ENCODE measurements at regions not wholly inside any gene's neighbourhood (a gene's known extent, or its start where the extent isn't known, plus 50 kb on each side); places are given as distances from the start of the nearest gene placed in this dataset.

- no peak overlapping the region for H3K4me3 Mint-ChIP-seq
- no CpG with 5 or more reads among the region's 2 CpGs for WGBS (ENCODE audit: insufficient coverage)
- no peaks in the 10 kb centered on the region for H3K36me3 Mint-ChIP-seq
- Histone ChIP-seq H3K27me3 (replicated peaks in 1 of 2; ENCODE audit: control insufficient read depth in 2 of 2, extremely low read depth in 1 of 2, insufficient read depth in 2 of 2, low read length in 1 of 2) (no peaks in the 10 kb centered on the region), H3K4me1 (ENCODE audit: control insufficient read depth in 1 of 2, extremely low read depth in 1 of 2, insufficient read depth in 2 of 2, low read length in 2 of 2) (no peaks in the 10 kb centered on the region), H3K9me3 (no peaks in the 10 kb centered on the region), H3K27ac (ENCODE audit: low read length) (no peak overlapping the region), H3K36me3 (ENCODE audit: control insufficient read depth in 2 of 2, extremely low read depth in 1 of 2, insufficient read depth in 1 of 2, low read length in 1 of 2) (no peaks in the 10 kb centered on the region), H3K4me3 (ENCODE audit: control insufficient read depth in 1 of 2, extremely low read depth in 1 of 2, low read length in 1 of 2) (no peak overlapping the region)
- H3K27me3 Mint-ChIP-seq = no peaks in the 10 kb centered on the region
- peaks cover 0 to 5% (median 5%) of the 10 kb centered on the region in 3 donors for H3K9me3 Mint-ChIP-seq
- no peaks in the 10 kb centered on the region for H3K4me1 Mint-ChIP-seq
- CTCF ChIA-PET = no interaction called here
- DNase-seq (no peak), ATAC-seq (replicated peaks in 1 of 4) (no peak)
- no peak overlapping the region for H3K27ac Mint-ChIP-seq
- POLR2A ChIA-PET = no interaction called here
Measured at GRCh38 chr3:99344216-99344615, 294.2 kb upstream of the COL8A1 start.

DNA sequence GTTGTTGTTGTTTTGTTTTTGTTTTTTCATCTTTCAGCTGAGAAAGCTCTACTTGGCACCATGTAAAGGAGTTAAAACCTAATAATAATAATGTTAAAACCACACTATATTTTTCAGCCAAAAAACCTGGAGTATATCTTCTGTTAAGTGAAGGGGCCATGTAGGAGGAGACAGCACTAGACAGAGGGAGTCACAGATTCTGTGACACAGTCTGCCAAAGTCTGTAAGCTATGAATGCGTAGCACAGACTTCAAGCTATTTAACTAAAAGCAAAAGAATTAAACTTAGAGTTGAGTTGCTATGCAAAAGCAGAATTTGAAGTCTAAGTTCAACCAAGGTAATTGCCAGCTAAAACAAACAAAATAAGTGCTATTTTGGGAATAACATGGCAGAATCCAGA is 296.0 kb upstream of the COL8A1 start:
- no CpG with 5 or more reads among the region's 1 CpG for WGBS (ENCODE audit: insufficient coverage)
- Mint-ChIP-seq H3K27ac (no peak overlapping the region), H3K4me3 (no peak overlapping the region), H3K9me3 (peaks cover 0 to 5% (median 5%) of the 10 kb centered on the region in 3 donors), H3K4me1 (no peaks in the 10 kb centered on the region), H3K27me3 (no peaks in the 10 kb centered on the region), H3K36me3 (no peaks in the 10 kb centered on the region)
- no peak overlapping the region for H3K4me3 ChIP-seq (ENCODE audit: control insufficient read depth in 1 of 2, extremely low read depth in 1 of 2, low read length in 1 of 2)
- ATAC-seq (replicated peaks in 1 of 4) (no peak), DNase-seq (no peak)
- H3K27me3 ChIP-seq (replicated peaks in 1 of 2; ENCODE audit: control insufficient read depth in 2 of 2, extremely low read depth in 1 of 2, insufficient read depth in 2 of 2, low read length in 1 of 2) = no peaks in the 10 kb centered on the region
- ChIA-PET POLR2A (no interaction called here), CTCF (no interaction called here)
- H3K9me3 ChIP-seq = no peaks in the 10 kb centered on the region
- H3K4me1 ChIP-seq (ENCODE audit: control insufficient read depth in 1 of 2, extremely low read depth in 1 of 2, insufficient read depth in 2 of 2, low read length in 2 of 2) = no peaks in the 10 kb centered on the region
- H3K36me3 ChIP-seq (ENCODE audit: control insufficient read depth in 2 of 2, extremely low read depth in 1 of 2, insufficient read depth in 1 of 2, low read length in 1 of 2) = no peaks in the 10 kb centered on the region
- no peak overlapping the region for H3K27ac ChIP-seq (ENCODE audit: low read length)

- H3K27me3 ChIP-seq (replicated peaks in 1 of 2; ENCODE audit: control insufficient read depth in 2 of 2, extremely low read depth in 1 of 2, insufficient read depth in 2 of 2, low read length in 1 of 2) = no peaks in the 10 kb centered on the region
- no CpG with 5 or more reads among the region's 4 CpGs for WGBS (ENCODE audit: insufficient coverage)
- ChIA-PET CTCF (no interaction called here), POLR2A (no interaction called here)
- Mint-ChIP-seq H3K27ac (no peak overlapping the region), H3K36me3 (no peaks in the 10 kb centered on the region), H3K9me3 (peaks cover 5% of the 10 kb centered on the region in 3 donors), H3K4me1 (no peaks in the 10 kb centered on the region), H3K27me3 (no peaks in the 10 kb centered on the region), H3K4me3 (no peak overlapping the region)
- no peak overlapping the region for H3K4me3 ChIP-seq (ENCODE audit: control insufficient read depth in 1 of 2, extremely low read depth in 1 of 2, low read length in 1 of 2)
- H3K27ac ChIP-seq (ENCODE audit: low read length) = no peak overlapping the region
- DNase-seq = no peak
- H3K36me3 ChIP-seq (ENCODE audit: control insufficient read depth in 2 of 2, extremely low read depth in 1 of 2, insufficient read depth in 1 of 2, low read length in 1 of 2) = no peaks in the 10 kb centered on the region
- no peak for ATAC-seq (replicated peaks in 1 of 4)
- no peaks in the 10 kb centered on the region for H3K4me1 ChIP-seq (ENCODE audit: control insufficient read depth in 1 of 2, extremely low read depth in 1 of 2, insufficient read depth in 2 of 2, low read length in 2 of 2)
- H3K9me3 ChIP-seq = no peaks in the 10 kb centered on the region
Measured at GRCh38 chr3:99339222-99339621, 299.2 kb upstream of the COL8A1 start.

DNA sequence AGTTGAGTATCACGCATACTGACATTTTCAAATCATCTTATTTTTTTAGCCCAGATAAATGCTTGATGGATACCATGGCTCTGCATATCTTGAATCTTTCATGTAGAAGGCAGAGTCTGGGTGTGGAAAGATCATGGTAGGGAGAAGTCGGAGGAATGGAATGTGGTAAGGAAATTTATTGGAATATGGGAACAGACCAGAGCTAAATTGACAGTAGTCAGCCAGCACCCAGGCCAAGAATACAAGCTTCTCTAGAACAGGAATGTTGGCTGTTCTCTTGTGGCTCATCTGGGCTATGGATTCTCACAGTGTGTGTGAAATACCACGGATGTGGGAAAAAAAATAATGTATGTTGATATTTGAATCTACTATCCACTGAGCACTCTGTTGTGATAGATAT is 305.7 kb upstream of the COL8A1 start:
- no peaks in the 10 kb centered on the region for H3K36me3 ChIP-seq (ENCODE audit: control insufficient read depth in 2 of 2, extremely low read depth in 1 of 2, insufficient read depth in 1 of 2, low read length in 1 of 2)
- CTCF ChIA-PET = no interaction called here
- H3K27ac Mint-ChIP-seq = no peak overlapping the region

DNA sequence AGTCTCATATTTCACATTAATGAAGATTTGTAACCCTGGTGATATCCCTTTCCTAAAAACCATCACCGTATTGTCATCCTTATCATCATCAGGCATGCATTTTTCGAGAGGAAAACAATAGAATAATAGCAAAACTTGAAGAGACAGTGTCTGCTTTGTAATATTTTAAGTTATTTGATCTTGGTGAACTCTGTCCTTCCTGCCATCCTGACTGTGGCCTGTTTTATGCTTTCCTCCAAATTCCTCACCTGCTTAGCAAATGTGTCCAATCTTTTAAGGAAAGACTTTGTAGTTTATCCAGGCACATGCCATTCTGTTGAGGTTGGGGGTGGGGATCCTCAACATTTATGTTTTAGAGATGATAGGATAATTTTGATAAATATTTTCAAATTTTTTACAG is 306.1 kb upstream of the COL8A1 start:
- no peaks in the 10 kb centered on the region for H3K27me3 ChIP-seq (replicated peaks in 1 of 2; ENCODE audit: control insufficient read depth in 2 of 2, extremely low read depth in 1 of 2, insufficient read depth in 2 of 2, low read length in 1 of 2)
- no peaks in the 10 kb centered on the region for H3K9me3 ChIP-seq
- no peak for DNase-seq
- ChIA-PET CTCF (no interaction called here), POLR2A (no interaction called here)
- Mint-ChIP-seq H3K4me3 (no peak overlapping the region), H3K27me3 (no peaks in the 10 kb centered on the region), H3K27ac (no peak overlapping the region), H3K9me3 (peaks cover 0 to 5% (median 1%) of the 10 kb centered on the region in 3 donors), H3K4me1 (no peaks in the 10 kb centered on the region), H3K36me3 (no peaks in the 10 kb centered on the region)
- no CpG with 5 or more reads among the region's 2 CpGs for WGBS (ENCODE audit: insufficient coverage)
- H3K36me3 ChIP-seq (ENCODE audit: control insufficient read depth in 2 of 2, extremely low read depth in 1 of 2, insufficient read depth in 1 of 2, low read length in 1 of 2) = no peaks in the 10 kb centered on the region
- no peak for ATAC-seq (replicated peaks in 1 of 4)
- H3K27ac ChIP-seq (ENCODE audit: low read length) = no peak overlapping the region
- H3K4me1 ChIP-seq (ENCODE audit: control insufficient read depth in 1 of 2, extremely low read depth in 1 of 2, insufficient read depth in 2 of 2, low read length in 2 of 2) = no peaks in the 10 kb centered on the region
- no peak overlapping the region for H3K4me3 ChIP-seq (ENCODE audit: control insufficient read depth in 1 of 2, extremely low read depth in 1 of 2, low read length in 1 of 2)

More for the DNA sequence above, 305.7 kb upstream of the COL8A1 start:
- H3K27me3 Mint-ChIP-seq = no peaks in the 10 kb centered on the region
- H3K27me3 ChIP-seq (replicated peaks in 1 of 2; ENCODE audit: control insufficient read depth in 2 of 2, extremely low read depth in 1 of 2, insufficient read depth in 2 of 2, low read length in 1 of 2) = no peaks in the 10 kb centered on the region
- H3K9me3 ChIP-seq = no peaks in the 10 kb centered on the region
- no peaks in the 10 kb centered on the region for H3K4me1 Mint-ChIP-seq
- no peak for ATAC-seq (replicated peaks in 1 of 4)
- no peak overlapping the region for H3K4me3 Mint-ChIP-seq
- POLR2A ChIA-PET = no interaction called here
- no peak overlapping the region for H3K4me3 ChIP-seq (ENCODE audit: control insufficient read depth in 1 of 2, extremely low read depth in 1 of 2, low read length in 1 of 2)
- peaks cover 0 to 5% (median 0%) of the 10 kb centered on the region in 3 donors for H3K9me3 Mint-ChIP-seq
- no peak for DNase-seq
- no peak overlapping the region for H3K27ac ChIP-seq (ENCODE audit: low read length)
- H3K4me1 ChIP-seq (ENCODE audit: control insufficient read depth in 1 of 2, extremely low read depth in 1 of 2, insufficient read depth in 2 of 2, low read length in 2 of 2) = no peaks in the 10 kb centered on the region
- H3K36me3 Mint-ChIP-seq = no peaks in the 10 kb centered on the region
- 78% methylated on average over 1 of the region's 3 CpGs for WGBS (ENCODE audit: insufficient coverage)

- peaks cover 0 to 6% (median 4%) of the 10 kb centered on the region in 3 donors for H3K9me3 Mint-ChIP-seq
- ATAC-seq (replicated peaks in 1 of 4) (no peak), DNase-seq (no peak)
- H3K27ac Mint-ChIP-seq = no peak overlapping the region
- H3K4me3 Mint-ChIP-seq = no peak overlapping the region
- WGBS (ENCODE audit: insufficient coverage) = no CpG with 5 or more reads among the region's 1 CpG
- no peaks in the 10 kb centered on the region for H3K27me3 ChIP-seq (replicated peaks in 1 of 2; ENCODE audit: control insufficient read depth in 2 of 2, extremely low read depth in 1 of 2, insufficient read depth in 2 of 2, low read length in 1 of 2)
- H3K36me3 Mint-ChIP-seq = no peaks in the 10 kb centered on the region
- no peaks in the 10 kb centered on the region for H3K27me3 Mint-ChIP-seq
- H3K4me3 ChIP-seq (ENCODE audit: control insufficient read depth in 1 of 2, extremely low read depth in 1 of 2, low read length in 1 of 2) = no peak overlapping the region
- ChIA-PET POLR2A (no interaction called here), CTCF (no interaction called here)
- no peak overlapping the region for H3K27ac ChIP-seq (ENCODE audit: low read length)
- H3K9me3 ChIP-seq = no peaks in the 10 kb centered on the region
- no peaks in the 10 kb centered on the region for H3K36me3 ChIP-seq (ENCODE audit: control insufficient read depth in 2 of 2, extremely low read depth in 1 of 2, insufficient read depth in 1 of 2, low read length in 1 of 2)
- no peaks in the 10 kb centered on the region for H3K4me1 ChIP-seq (ENCODE audit: control insufficient read depth in 1 of 2, extremely low read depth in 1 of 2, insufficient read depth in 2 of 2, low read length in 2 of 2)
- H3K4me1 Mint-ChIP-seq = no peaks in the 10 kb centered on the region
Measured at GRCh38 chr3:99330924-99331532, 307.4 kb upstream of the COL8A1 start.

GRCh38 chr3:99330281-99330680 is 308.1 kb upstream of the COL8A1 start:
- Histone ChIP-seq H3K4me3 (ENCODE audit: control insufficient read depth in 1 of 2, extremely low read depth in 1 of 2, low read length in 1 of 2) (no peak overlapping the region), H3K4me1 (ENCODE audit: control insufficient read depth in 1 of 2, extremely low read depth in 1 of 2, insufficient read depth in 2 of 2, low read length in 2 of 2) (no peaks in the 10 kb centered on the region), H3K36me3 (ENCODE audit: control insufficient read depth in 2 of 2, extremely low read depth in 1 of 2, insufficient read depth in 1 of 2, low read length in 1 of 2) (no peaks in the 10 kb centered on the region), H3K27ac (ENCODE audit: low read length) (no peak overlapping the region), H3K27me3 (replicated peaks in 1 of 2; ENCODE audit: control insufficient read depth in 2 of 2, extremely low read depth in 1 of 2, insufficient read depth in 2 of 2, low read length in 1 of 2) (no peaks in the 10 kb centered on the region), H3K9me3 (no peaks in the 10 kb centered on the region)
- POLR2A ChIA-PET = no interaction called here
- WGBS (ENCODE audit: insufficient coverage) = no CpG with 5 or more reads among the region's 2 CpGs
- DNase-seq (no peak), ATAC-seq (replicated peaks in 1 of 4) (no peak)
- no peak overlapping the region for H3K27ac Mint-ChIP-seq
- no peaks in the 10 kb centered on the region for H3K27me3 Mint-ChIP-seq
- H3K4me1 Mint-ChIP-seq = no peaks in the 10 kb centered on the region
- CTCF ChIA-PET = no interaction called here
- no peak overlapping the region for H3K4me3 Mint-ChIP-seq
- peaks cover 0 to 6% (median 4%) of the 10 kb centered on the region in 3 donors for H3K9me3 Mint-ChIP-seq
- no peaks in the 10 kb centered on the region for H3K36me3 Mint-ChIP-seq
